GM19372 (cell line): ENCODE measurements at regions not wholly inside any gene's neighbourhood (a gene's known extent, or its start where the extent isn't known, plus 50 kb on each side); places are given as distances from the start of the nearest gene placed in this dataset.
"Not testable (repeated sequence)": the region's sequence is repeated elsewhere in the genome, so short reads cannot be mapped to it uniquely, and the experiment has no call there.

Experiments used
- ATAC-seq: cut with Tn5 transposase; IDR thresholded peaks from one replicate; pipeline ENCODE4 v1.9.1; 2021; ENCODE audit warnings: mild to moderate bottlenecking, low read depth, moderate library complexity; ENCODE audit not compliant: unreplicated experiment

- no peak for ATAC-seq
Measured at GRCh38 chr5:130870691-130871090, 294.4 kb downstream of the HINT1 start.

GRCh38 chr5:130868186-130868840, 296.7 kb downstream of the HINT1 start:
- ATAC-seq: no peak

GRCh38 chr5:130845049-130845765, 319.8 kb downstream of the HINT1 start:
- ATAC-seq: no peak

GRCh38 chr5:130836729-130837649, 328.1 kb downstream of the HINT1 start:
- ATAC-seq: peak; percentile 68

- ATAC-seq: not testable (repeated sequence)
Measured at GRCh38 chr5:130817598-130818384, 347.3 kb downstream of the HINT1 start.

GRCh38 chr5:130815246-130815645, 349.8 kb downstream of the HINT1 start:
- ATAC-seq: no peak

- no peak for ATAC-seq
Measured at GRCh38 chr5:130808691-130809090, 356.4 kb downstream of the HINT1 start.

- no peak for ATAC-seq
Measured at GRCh38 chr5:130805648-130806047, 359.4 kb downstream of the HINT1 start.

GRCh38 chr5:130805036-130805435, 360.0 kb downstream of the HINT1 start:
- ATAC-seq: no peak

- ATAC-seq: no peak
Measured at GRCh38 chr5:130801963-130802362, 363.1 kb downstream of the HINT1 start.

GRCh38 chr5:130799015-130799414, 366.0 kb downstream of the HINT1 start:
- ATAC-seq: no peak

- ATAC-seq: no peak
Measured at GRCh38 chr5:130797303-130797702, 367.8 kb downstream of the HINT1 start.

GRCh38 chr5:130796902-130797301, 368.2 kb downstream of the HINT1 start:
- no peak for ATAC-seq

- no peak for ATAC-seq
Measured at GRCh38 chr5:130796032-130796431, 369.0 kb downstream of the HINT1 start.

GRCh38 chr5:130795037-130795436, 370.0 kb downstream of the HINT1 start:
- no peak for ATAC-seq

GRCh38 chr5:130777794-130778193, 387.3 kb downstream of the HINT1 start:
- ATAC-seq: no peak

- no peak for ATAC-seq
Measured at GRCh38 chr5:130773813-130774212, 391.2 kb downstream of the HINT1 start.

GRCh38 chr5:130762031-130762430, 403.0 kb downstream of the HINT1 start:
- no peak for ATAC-seq

- no peak for ATAC-seq
Measured at GRCh38 chr5:130759061-130759460, 406.0 kb downstream of the HINT1 start.

- ATAC-seq: no peak
Measured at GRCh38 chr5:130747556-130747955, 417.5 kb downstream of the HINT1 start.
